HEK293 (cell line): ENCODE measurements at regions not wholly inside any gene's neighbourhood (a gene's known extent, or its start where the extent isn't known, plus 50 kb on each side); places are given as distances from the start of the nearest gene placed in this dataset.

Experiments used
- CTCF ChIP-seq: fragments of 450-650 bp; formaldehyde crosslinking; IDR thresholded peaks from 2 replicates; pipeline ENCODE4 v1.5.1; 2016; ENCODE audit warnings: missing biosample characterization, missing genetic modification characterization
- KLF10 ChIP-seq: fragments of 450-650 bp; IDR thresholded peaks from 2 replicates; pipeline ENCODE4 v1.5.1; 2018; ENCODE audit warnings: missing biosample characterization, mild to moderate bottlenecking, missing genetic modification characterization
- KLF16 ChIP-seq: fragments of 450-650 bp; formaldehyde crosslinking; IDR thresholded peaks from 2 replicates; pipeline ENCODE4 v1.5.1; 2017; ENCODE audit warnings: missing biosample characterization, missing genetic modification characterization
- OSR2 ChIP-seq: fragments of 450-650 bp; formaldehyde crosslinking; IDR thresholded peaks from 2 replicates; pipeline ENCODE4 v1.5.1; 2016; ENCODE audit warnings: missing biosample characterization, missing genetic modification characterization
- TCF7L2 ChIP-seq: IDR thresholded peaks from 2 replicates; pipeline ENCODE4 v1.6.1; 2011; ENCODE audit warnings: low read depth, mild to moderate bottlenecking, inconsistent platforms, low read length, moderate library complexity, borderline replicate concordance
- ZNF239 ChIP-seq: fragments of 450-650 bp; formaldehyde crosslinking; IDR thresholded peaks from 2 replicates; pipeline ENCODE4 v1.5.1; 2016; ENCODE audit warnings: missing biosample characterization, missing genetic modification characterization
- ZNF248 ChIP-seq: fragments of 450-650 bp; formaldehyde crosslinking; IDR thresholded peaks from 2 replicates; pipeline ENCODE4 v1.5.1; 2017; ENCODE audit warnings: missing biosample characterization, missing genetic modification characterization
- ZNF292 ChIP-seq: fragments of 450-650 bp; formaldehyde crosslinking; IDR thresholded peaks from 2 replicates; pipeline ENCODE4 v1.5.1; 2016; ENCODE audit warnings: low read depth, missing biosample characterization, missing genetic modification characterization, borderline replicate concordance
- ZNF623 ChIP-seq: fragments of 450-650 bp; formaldehyde crosslinking; IDR thresholded peaks from 2 replicates; pipeline ENCODE4 v1.5.1; 2016; ENCODE audit warnings: missing biosample characterization, missing genetic modification characterization
- ZNF639 ChIP-seq: fragments of 450-650 bp; formaldehyde crosslinking; IDR thresholded peaks from 2 replicates; pipeline ENCODE4 v1.5.1; 2016; ENCODE audit warnings: missing biosample characterization, missing genetic modification characterization
- ZNF76 ChIP-seq: fragments of 450-650 bp; formaldehyde crosslinking; IDR thresholded peaks from 2 replicates; pipeline ENCODE4; 2016; ENCODE audit warnings: low read depth, missing biosample characterization, missing genetic modification characterization, borderline replicate concordance
- TF ChIP-seq, protein P1 (sequence below): fragments of 450-650 bp; formaldehyde crosslinking; IDR thresholded peaks from 2 replicates; pipeline ENCODE4 v1.5.1; 2017; ENCODE audit warnings: missing biosample characterization, mild to moderate bottlenecking, missing genetic modification characterization, moderate library complexity

- TF ChIP-seq CTCF (tag by site-specific recombination) (no peak), OSR2 (no peak), ZNF623 (no peak), ZNF239 (tag by site-specific recombination) (no peak), ZNF639 (tag by site-specific recombination) (no peak), ZNF248 (tag by site-specific recombination) (no peak), KLF10 (tag by site-specific recombination) (no peak), ZNF76 (no peak), KLF16 (tag by site-specific recombination) (no peak), ZNF292 (no peak), TCF7L2 (no peak)
- TF ChIP-seq, protein P1, sequence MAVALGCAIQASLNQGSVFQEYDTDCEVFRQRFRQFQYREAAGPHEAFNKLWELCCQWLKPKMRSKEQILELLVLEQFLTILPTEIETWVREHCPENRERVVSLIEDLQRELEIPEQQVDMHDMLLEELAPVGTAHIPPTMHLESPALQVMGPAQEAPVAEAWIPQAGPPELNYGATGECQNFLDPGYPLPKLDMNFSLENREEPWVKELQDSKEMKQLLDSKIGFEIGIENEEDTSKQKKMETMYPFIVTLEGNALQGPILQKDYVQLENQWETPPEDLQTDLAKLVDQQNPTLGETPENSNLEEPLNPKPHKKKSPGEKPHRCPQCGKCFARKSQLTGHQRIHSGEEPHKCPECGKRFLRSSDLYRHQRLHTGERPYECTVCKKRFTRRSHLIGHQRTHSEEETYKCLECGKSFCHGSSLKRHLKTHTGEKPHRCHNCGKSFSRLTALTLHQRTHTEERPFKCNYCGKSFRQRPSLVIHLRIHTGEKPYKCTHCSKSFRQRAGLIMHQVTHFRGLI (tag by site-specific recombination), result no peak
Measured at GRCh38 chr11:25163421-25163820, 666.6 kb downstream of the LUZP2 start.
